ENCODE measurements at regions not wholly inside any gene's neighbourhood (a gene's known extent, or its start where the extent isn't known, plus 50 kb on each side); places are given as distances from the start of the nearest gene placed in this dataset.

DNA sequence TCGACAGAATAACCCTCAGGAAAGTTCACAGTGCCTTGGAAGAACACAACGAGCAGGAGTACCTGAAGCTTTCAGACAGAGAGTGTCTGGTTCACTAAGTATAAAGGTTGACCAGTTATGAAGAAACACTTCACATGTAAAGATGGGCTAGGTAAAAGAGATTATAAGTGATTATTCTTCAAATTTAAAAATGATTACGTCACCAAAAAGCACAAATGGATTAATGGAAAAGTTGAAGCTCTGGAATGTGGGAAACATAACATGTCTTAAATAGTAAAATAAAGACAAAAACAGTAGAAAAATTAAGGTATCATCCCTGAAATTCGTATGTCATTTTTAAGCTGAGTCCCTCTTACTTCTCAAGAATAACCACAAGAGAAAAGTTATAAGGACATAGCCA, 643.9 kb upstream of the KLF12 start:
- Histone ChIP-seq H3K9me3 (replicated peaks; ENCODE audit: control insufficient read depth, insufficient read depth, low read depth, low read length) (no peaks in the 10 kb centered on the region), H2AFZ (ENCODE audit: low read depth, low read length) (no peak overlapping the region), H3K9ac (ENCODE audit: insufficient read depth in 1 of 2, low read depth in 2 of 2, low read length in 2 of 2) (no peak overlapping the region), H3K4me2 (ENCODE audit: insufficient read depth, low read length) (no peak overlapping the region), H3K9me1 (ENCODE audit: control insufficient read depth, insufficient read depth, low read length) (no peaks in the 10 kb centered on the region), H3K27me3 (ENCODE audit: control insufficient read depth in 2 of 2, insufficient read depth in 2 of 2, low read length in 2 of 2) (no peaks in the 10 kb centered on the region), H3K27ac (ENCODE audit: extremely low read depth, low read depth, low read length) (no peak overlapping the region), H3K79me2 (ENCODE audit: control insufficient read depth, insufficient read depth, low read length) (no peaks in the 10 kb centered on the region), H3K4me3 (no peak overlapping the region), H3K4me1 (replicated peaks in 1 of 2; ENCODE audit: control insufficient read depth in 2 of 2, insufficient read depth in 2 of 2, low read length in 2 of 2) (no peaks in the 10 kb centered on the region), H4K20me1 (replicated peaks; ENCODE audit: control insufficient read depth, insufficient read depth, low read length) (no peaks in the 10 kb centered on the region), H3K36me3 (ENCODE audit: control insufficient read depth, insufficient read depth, low read length) (no peaks in the 10 kb centered on the region)
- intact Hi-C loops (cut with micrococcal nuclease) (no loop called here), in situ Hi-C loops (cut with MboI) (no loop called here)
- ATAC-seq (no peak), DNase-seq (ENCODE audit: extremely low read depth in 1 of 4, low spot score in 3 of 4) (no peak), FAIRE-seq (no peak)
- BruUV-seq (replicated peaks) = no TSS peak
- 8% methylated on average over 4 of the region's 4 CpGs for WGBS (ENCODE audit: insufficient coverage, low coverage, missing lambda C conversion rate)
- TF ChIP-seq HNRNPK (IDR thresholded peaks at IDR 0.05; ENCODE audit: low read depth, low read length, poor library complexity, severe bottlenecking) (no peak), DEAF1 (CRISPR knock-in tag; IDR thresholded peaks at IDR 0.05) (no peak), E2F4 (CRISPR knock-in tag; IDR thresholded peaks at IDR 0.05; ENCODE audit: low read depth) (no peak), ZNF282 (CRISPR knock-in tag; IDR thresholded peaks at IDR 0.05) (no peak), RAD51 (IDR thresholded peaks at IDR 0.05; ENCODE audit: borderline replicate concordance, low read depth) (no peak), DNMT1 (IDR thresholded peaks at IDR 0.05) (no peak)
- TF ChIP-seq, protein P1, sequence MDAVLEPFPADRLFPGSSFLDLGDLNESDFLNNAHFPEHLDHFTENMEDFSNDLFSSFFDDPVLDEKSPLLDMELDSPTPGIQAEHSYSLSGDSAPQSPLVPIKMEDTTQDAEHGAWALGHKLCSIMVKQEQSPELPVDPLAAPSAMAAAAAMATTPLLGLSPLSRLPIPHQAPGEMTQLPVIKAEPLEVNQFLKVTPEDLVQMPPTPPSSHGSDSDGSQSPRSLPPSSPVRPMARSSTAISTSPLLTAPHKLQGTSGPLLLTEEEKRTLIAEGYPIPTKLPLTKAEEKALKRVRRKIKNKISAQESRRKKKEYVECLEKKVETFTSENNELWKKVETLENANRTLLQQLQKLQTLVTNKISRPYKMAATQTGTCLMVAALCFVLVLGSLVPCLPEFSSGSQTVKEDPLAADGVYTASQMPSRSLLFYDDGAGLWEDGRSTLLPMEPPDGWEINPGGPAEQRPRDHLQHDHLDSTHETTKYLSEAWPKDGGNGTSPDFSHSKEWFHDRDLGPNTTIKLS (IDR thresholded peaks at IDR 0.05; ENCODE audit: borderline replicate concordance, low read depth) = no peak
- TF ChIP-seq, protein P2, sequence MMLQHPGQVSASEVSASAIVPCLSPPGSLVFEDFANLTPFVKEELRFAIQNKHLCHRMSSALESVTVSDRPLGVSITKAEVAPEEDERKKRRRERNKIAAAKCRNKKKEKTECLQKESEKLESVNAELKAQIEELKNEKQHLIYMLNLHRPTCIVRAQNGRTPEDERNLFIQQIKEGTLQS (IDR thresholded peaks at IDR 0.05) = peak; percentile 24; the same call in 1 of the 2 replicates
- TF ChIP-seq, protein P2 (CRISPR knock-in tag; conservative IDR thresholded peaks at IDR 0.05) = no peak
- CTCF ChIA-PET (ENCODE audit: low intra/inter-chr PET ratio) = no interaction called here
- POLR2A ChIA-PET = no interaction called here

All from K562 (cell line).